T-cell (primary cell): ENCODE measurements at regions not wholly inside any gene's neighbourhood (a gene's known extent, or its start where the extent isn't known, plus 50 kb on each side); places are given as distances from the start of the nearest gene placed in this dataset.
"Not testable (repeated sequence)": the region's sequence is repeated elsewhere in the genome, so short reads cannot be mapped to it uniquely, and the experiment has no call there.

ENCODE experiments used
- ATAC-seq, 4 experiments: fragments of 200-7000 bp in 3 of 4; fragments of 150-1000 bp in 1 of 4; cut with Tn5 transposase; replicated peaks in 1 of 4; 1 replicate in 3 of 4; 2 replicates in 1 of 4; pipeline ENCODE4 v1.10.0; 2021; ENCODE audit warnings: moderate library complexity in 3 of 4, mild to moderate bottlenecking in 2 of 4, moderate number of reproducible peaks in 1 of 4
- CTCF ChIA-PET, 2 donors: fragments of 300-600 bp; sonication (Branson Sonifier 250); formaldehyde crosslinking; loops; one replicate each; lab custom pipeline; 2022; ENCODE audit warnings: antibody characterized with exemption in 2 of 2; lab: Charles Lee
- POLR2A ChIA-PET, 2 donors: fragments of 300-600 bp; sonication (Branson Sonifier 250); formaldehyde crosslinking; loops; one replicate each; lab custom pipeline; 2022; ENCODE audit warnings: antibody characterized with exemption in 2 of 2; lab: Charles Lee
- DNase-seq, 35 experiments: peaks; one replicate each; pipeline versions ENCODE4 v3.0.0 to v3.0.0-alpha.2; 2013 to 2023
- H3K27ac ChIP-seq: one replicate; pipeline ENCODE4 v1.5.1; 2013; ENCODE audit warnings: low read length
- H3K27me3 ChIP-seq, 2 experiments: replicated peaks in 1 of 2; 1 replicate in 1 of 2; 2 replicates in 1 of 2; pipeline versions ENCODE4 v1.6.1 to v1.7.0; 2013; ENCODE audit warnings: low read length in 1 of 2, mixed read lengths in 1 of 2; ENCODE audit not compliant: control insufficient read depth in 2 of 2, insufficient read depth in 2 of 2; ENCODE audit errors: extremely low read depth in 1 of 2
- H3K36me3 ChIP-seq, 2 donors: 1 replicate in 1 of 2; 2 replicates in 1 of 2; pipeline versions ENCODE4 v1.6.1 to v1.7.0; 2013; ENCODE audit warnings: low read length in 1 of 2; ENCODE audit not compliant: control insufficient read depth in 2 of 2, insufficient read depth in 1 of 2; ENCODE audit errors: extremely low read depth in 1 of 2
- H3K4me1 ChIP-seq, 2 experiments: 1 replicate in 1 of 2; 2 replicates in 1 of 2; pipeline versions ENCODE4 v1.6.1 to v1.7.0; 2013; ENCODE audit warnings: low read length in 2 of 2, mixed read lengths in 1 of 2; ENCODE audit not compliant: insufficient read depth in 2 of 2, control insufficient read depth in 1 of 2; ENCODE audit errors: extremely low read depth in 1 of 2
- H3K4me3 ChIP-seq, 2 donors: 1 replicate in 1 of 2; 2 replicates in 1 of 2; pipeline versions ENCODE4 v1.5.1 to v1.7.0; 2013; ENCODE audit warnings: mild to moderate bottlenecking in 2 of 2, low read length in 1 of 2, moderate library complexity in 1 of 2; ENCODE audit not compliant: control insufficient read depth in 1 of 2; ENCODE audit errors: extremely low read depth in 1 of 2
- H3K9me3 ChIP-seq: 2 replicates; pipeline ENCODE4 v1.7.0; 2013
- H3K27ac Mint-ChIP-seq, 2 donors: one replicate each; pipeline ENCODE4 v1.8.0; 2020 to 2021; ENCODE audit warnings: mild to moderate bottlenecking in 2 of 2, mixed read lengths in 2 of 2
- H3K27me3 Mint-ChIP-seq, 2 donors: one replicate each; pipeline ENCODE4 v1.8.0; 2021 to 2022; ENCODE audit warnings: mixed read lengths in 2 of 2
- H3K36me3 Mint-ChIP-seq: one replicate; pipeline ENCODE4 v1.8.0; 2021; ENCODE audit warnings: mixed read lengths
- H3K4me1 Mint-ChIP-seq, 3 donors: one replicate each; pipeline ENCODE4 v1.8.0; 2020 to 2022; ENCODE audit warnings: mixed read lengths in 3 of 3, mild to moderate bottlenecking in 1 of 3
- H3K4me3 Mint-ChIP-seq, 3 donors: one replicate each; pipeline ENCODE4 v1.8.0; 2020 to 2022; ENCODE audit warnings: mild to moderate bottlenecking in 3 of 3, mixed read lengths in 3 of 3, moderate library complexity in 3 of 3
- H3K9me3 Mint-ChIP-seq, 3 donors: one replicate each; pipeline ENCODE4 v1.8.0; 2020 to 2022; ENCODE audit warnings: mixed read lengths in 3 of 3
- WGBS: methylation state at CpG from one replicate; pipeline ENCODE4 v1.1.5; 2013; ENCODE audit warnings: missing lambda C conversion rate; ENCODE audit not compliant: insufficient coverage; 5-methylcytosine and 5-hydroxymethylcytosine counted together

DNA sequence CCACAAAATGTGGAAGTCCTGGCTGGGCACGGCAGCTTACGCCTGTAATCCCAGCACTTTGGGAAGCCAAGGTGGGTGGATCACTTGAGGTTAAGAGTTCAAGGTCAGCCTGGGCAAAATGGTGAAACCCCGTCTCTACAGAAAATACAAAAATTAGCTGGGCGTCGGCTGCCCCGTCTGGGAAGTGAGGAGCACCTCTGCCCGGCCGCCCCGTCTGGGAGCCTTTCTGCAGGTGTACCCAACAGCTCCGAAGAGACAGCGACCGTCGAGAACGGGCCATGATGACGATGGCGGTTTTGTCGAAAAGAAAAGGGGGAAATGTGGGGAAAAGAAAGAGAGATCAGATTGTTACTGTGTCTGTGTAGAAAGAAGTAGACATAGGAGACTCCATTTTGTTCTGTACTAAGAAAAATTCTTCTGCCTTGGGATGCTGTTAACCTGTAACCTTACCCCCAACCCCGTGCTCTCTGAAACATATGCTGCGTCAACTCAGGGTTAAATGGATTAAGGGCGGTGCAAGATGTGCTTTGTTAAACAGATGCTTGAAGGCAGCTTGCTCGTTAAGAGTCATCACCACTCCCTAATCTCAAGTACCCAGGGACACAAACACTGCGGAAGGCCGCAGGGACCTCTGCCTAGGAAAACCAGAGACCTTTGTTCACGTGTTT is 75.0 kb downstream of the HAPSTR1 start:
- H3K4me3 Mint-ChIP-seq, H3K36me3 ChIP-seq, H3K4me1 Mint-ChIP-seq, DNase-seq, H3K27me3 ChIP-seq, POLR2A ChIA-PET, H3K4me3 ChIP-seq, H3K9me3 ChIP-seq, H3K36me3 Mint-ChIP-seq, H3K9me3 Mint-ChIP-seq, H3K4me1 ChIP-seq, H3K27me3 Mint-ChIP-seq, H3K27ac ChIP-seq, ATAC-seq, H3K27ac Mint-ChIP-seq: not testable (repeated sequence)
- CTCF ChIA-PET: interaction anchor here in 1 of 2 donors (0.6 kb wide), 1 partner anchor 1444 kb away, joined by 4 read pairs; no protein-coding TSS in a partner anchor
- 89% methylated on average over 9 of the region's 24 CpGs for WGBS

DNA sequence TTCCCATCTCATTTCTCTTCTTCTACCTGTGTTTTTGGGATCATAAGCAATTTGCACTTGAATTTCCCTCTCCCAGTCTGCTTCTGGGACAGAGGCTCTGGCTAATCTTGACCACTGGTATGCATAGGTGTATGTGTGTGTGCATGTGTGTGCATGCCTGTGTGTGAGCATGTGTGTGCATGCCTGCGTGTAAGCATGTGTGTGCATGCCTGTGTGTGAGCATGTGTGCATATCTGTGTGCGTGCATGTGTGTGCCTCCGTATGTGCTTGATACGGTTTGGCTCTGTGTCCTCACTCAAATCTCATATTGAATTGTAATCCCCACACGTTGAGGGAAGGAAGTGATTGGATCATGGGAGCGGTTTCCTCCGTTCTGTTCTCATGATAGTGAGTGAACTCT is 77.7 kb downstream of the HAPSTR1 start:
- ATAC-seq (no peak), DNase-seq (no peak)
- no peak overlapping the region for H3K4me3 ChIP-seq
- Mint-ChIP-seq H3K27me3 (no peaks in the 10 kb centered on the region), H3K9me3 (peaks cover 0 to 4% (median 0%) of the 10 kb centered on the region in 3 donors), H3K4me1 (no peaks in the 10 kb centered on the region), H3K4me3 (no peak overlapping the region), H3K27ac (no peak overlapping the region), H3K36me3 (no peaks in the 10 kb centered on the region)
- no peak overlapping the region for H3K27ac ChIP-seq
- H3K27me3 ChIP-seq: peaks cover 0 to 8% of the 10 kb centered on the region in 2 experiments
- CTCF ChIA-PET: no interaction called here
- no CpG with 5 or more reads among the region's 7 CpGs for WGBS
- H3K36me3 ChIP-seq: no peaks in the 10 kb centered on the region
- POLR2A ChIA-PET: no interaction called here
- H3K9me3 ChIP-seq: no peaks in the 10 kb centered on the region
- H3K4me1 ChIP-seq: no peaks in the 10 kb centered on the region

DNA sequence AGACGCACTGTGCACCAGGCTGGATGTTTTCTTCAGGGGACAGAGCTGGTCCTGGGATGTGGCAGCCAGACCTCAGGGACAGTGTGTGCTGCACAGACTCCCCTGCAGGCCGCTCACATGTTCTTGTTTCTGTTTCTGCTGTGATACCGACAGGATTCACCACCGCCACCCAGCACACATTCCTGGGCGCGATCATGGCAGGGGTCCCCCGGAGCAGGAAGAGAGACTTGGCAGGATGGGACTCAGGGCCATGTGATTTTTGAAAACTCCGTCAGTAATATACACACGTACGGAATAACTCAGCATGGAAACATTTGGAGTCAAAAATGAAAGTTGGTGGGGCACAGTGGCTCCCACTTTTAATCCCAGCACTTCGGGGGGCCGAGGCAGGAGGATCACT is 79.0 kb downstream of the HAPSTR1 start:
- no peak overlapping the region for H3K4me3 ChIP-seq
- ChIA-PET POLR2A (no interaction called here), CTCF (no interaction called here)
- peaks cover 0 to 6% of the 10 kb centered on the region in 2 experiments for H3K27me3 ChIP-seq
- WGBS: 84% methylated on average over 10 of the region's 12 CpGs
- Mint-ChIP-seq H3K4me1 (no peaks in the 10 kb centered on the region), H3K36me3 (no peaks in the 10 kb centered on the region), H3K27ac (no peak overlapping the region), H3K4me3 (no peak overlapping the region), H3K9me3 (no peaks in the 10 kb centered on the region), H3K27me3 (no peaks in the 10 kb centered on the region)
- H3K4me1 ChIP-seq: no peaks in the 10 kb centered on the region
- no peak for ATAC-seq
- DNase-seq: no peak
- H3K9me3 ChIP-seq: no peaks in the 10 kb centered on the region
- no peaks in the 10 kb centered on the region for H3K36me3 ChIP-seq
- H3K27ac ChIP-seq: no peak overlapping the region

DNA sequence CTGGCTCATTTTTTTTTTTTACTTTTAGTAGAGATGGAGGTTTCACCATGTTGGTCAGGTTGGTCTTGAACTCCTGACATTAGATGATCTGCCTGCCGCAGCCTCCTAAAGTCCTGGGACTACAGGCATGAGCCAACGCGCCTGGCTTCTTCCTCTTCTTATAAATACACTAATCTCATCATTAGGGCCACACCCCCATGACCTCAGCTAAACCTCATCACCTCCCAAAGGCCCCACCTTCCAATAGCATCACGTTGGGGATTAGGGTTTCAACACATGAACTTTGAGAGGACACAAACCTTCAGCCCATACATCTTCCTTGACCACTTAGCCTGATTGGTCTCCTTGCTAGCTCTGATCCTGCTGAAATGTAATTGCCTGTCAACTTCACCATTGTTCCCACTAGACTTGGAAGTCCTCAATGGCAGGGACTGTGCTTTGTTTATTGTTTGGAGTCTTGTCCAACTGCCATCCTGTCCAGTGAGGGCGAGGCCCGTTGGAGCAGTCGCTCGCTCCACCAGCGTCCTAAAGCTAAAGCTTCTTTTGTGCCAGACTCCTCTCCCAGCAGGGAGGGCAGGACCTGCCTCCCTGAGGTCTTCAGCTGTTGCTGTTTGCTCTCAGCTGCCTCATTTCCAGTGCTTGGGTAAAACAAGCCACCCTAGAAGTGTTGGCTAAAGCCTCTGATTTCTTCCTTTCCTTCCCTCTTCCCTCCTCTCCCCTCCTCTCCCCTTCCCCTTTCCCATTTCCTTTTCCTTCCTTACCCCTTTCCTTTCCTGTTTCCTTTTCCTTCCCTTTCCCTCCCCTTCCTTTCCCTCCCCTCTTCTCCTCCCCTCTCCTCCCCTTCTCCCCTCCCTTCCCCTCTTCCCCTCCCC is 85.3 kb downstream of the HAPSTR1 start:
- ChIA-PET POLR2A (no interaction called here), CTCF (no interaction called here)
- Histone ChIP-seq H3K36me3 (no peaks in the 10 kb centered on the region), H3K27me3 (peaks cover 0 to 17% of the 10 kb centered on the region in 2 experiments), H3K4me1 (no peaks in the 10 kb centered on the region), H3K4me3 (no peak overlapping the region), H3K9me3 (no peaks in the 10 kb centered on the region), H3K27ac (no peak overlapping the region)
- 65% methylated on average over 8 of the region's 9 CpGs for WGBS
- ATAC-seq: no peak
- Mint-ChIP-seq H3K4me3 (no peak overlapping the region), H3K27ac (no peak overlapping the region), H3K36me3 (no peaks in the 10 kb centered on the region), H3K4me1 (no peaks in the 10 kb centered on the region), H3K27me3 (peaks cover 10 to 31% of the 10 kb centered on the region in 2 donors), H3K9me3 (peaks cover 0 to 4% (median 2%) of the 10 kb centered on the region in 3 donors)
- DNase-seq: no peak

DNA sequence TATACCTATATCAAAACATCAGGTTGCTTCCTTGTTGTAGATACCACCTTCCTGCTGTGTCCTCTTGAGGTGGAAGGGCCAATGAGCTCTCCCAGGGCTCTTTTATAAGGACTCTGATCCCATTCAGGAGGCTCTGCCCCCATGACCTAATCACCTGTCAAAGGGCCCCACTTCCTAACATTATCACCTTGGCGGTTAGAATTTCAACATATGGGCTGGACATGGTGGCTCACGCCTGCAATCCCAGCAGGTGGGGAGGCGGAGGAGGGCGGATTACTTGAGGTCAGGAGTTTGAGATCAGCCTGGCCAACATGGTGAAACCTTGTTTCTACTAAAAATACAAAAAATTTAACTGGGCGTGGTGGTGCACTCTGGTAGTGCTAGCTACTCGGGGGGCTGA is 86.4 kb downstream of the HAPSTR1 start:
- ATAC-seq: no peak
- H3K4me1 ChIP-seq: no peaks in the 10 kb centered on the region
- H3K4me3 Mint-ChIP-seq: no peak overlapping the region
- no peaks in the 10 kb centered on the region for H3K9me3 ChIP-seq
- H3K27me3 ChIP-seq: peaks cover 0 to 17% of the 10 kb centered on the region in 2 experiments
- ChIA-PET POLR2A (no interaction called here), CTCF (no interaction called here)
- DNase-seq: no peak
- no peaks in the 10 kb centered on the region for H3K36me3 ChIP-seq
- H3K27me3 Mint-ChIP-seq: peaks cover 10 to 31% of the 10 kb centered on the region in 2 donors
- H3K4me3 ChIP-seq: no peak overlapping the region
- 67% methylated on average over 1 of the region's 6 CpGs for WGBS
- H3K27ac Mint-ChIP-seq: no peak overlapping the region
- H3K9me3 Mint-ChIP-seq: peaks cover 0 to 4% (median 2%) of the 10 kb centered on the region in 3 donors
- no peaks in the 10 kb centered on the region for H3K36me3 Mint-ChIP-seq
- no peaks in the 10 kb centered on the region for H3K4me1 Mint-ChIP-seq
- H3K27ac ChIP-seq: no peak overlapping the region

DNA sequence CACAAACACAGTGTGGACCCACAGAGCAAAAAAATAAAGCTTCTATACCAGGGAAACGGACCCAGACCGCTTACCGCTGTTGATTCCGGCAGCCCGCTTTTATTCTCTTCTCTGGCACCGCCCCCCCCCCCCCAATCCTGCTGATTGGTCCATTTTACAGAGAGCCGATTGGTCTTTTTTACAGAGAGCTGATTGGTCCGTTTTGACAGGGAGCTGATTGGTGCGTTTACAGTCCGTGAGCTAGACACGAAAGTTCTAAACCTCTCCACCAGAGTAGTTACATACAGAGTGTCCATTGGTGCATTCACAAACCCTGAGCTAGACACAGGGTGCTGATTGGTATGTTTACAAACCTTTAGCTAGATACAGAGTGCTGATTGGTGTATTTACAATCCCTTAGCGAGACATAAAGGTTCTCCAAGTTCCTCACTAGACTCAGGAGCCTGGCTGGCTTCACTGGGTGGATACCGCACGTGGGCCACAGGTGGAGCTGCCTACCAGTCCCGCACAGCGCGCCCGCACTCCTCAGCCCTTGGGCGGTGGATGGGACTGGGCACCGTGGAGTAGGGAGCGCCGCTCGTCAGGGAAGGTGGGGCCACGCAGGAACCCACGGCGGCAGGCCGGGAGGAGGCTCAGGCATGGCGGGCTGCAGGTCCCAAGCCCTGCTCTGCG is 92.4 kb downstream of the HAPSTR1 start:
- Histone ChIP-seq H3K9me3 (no peaks in the 10 kb centered on the region), H3K36me3 (no peaks in the 10 kb centered on the region), H3K27ac (no peak overlapping the region), H3K4me1 (no peaks in the 10 kb centered on the region), H3K4me3 (no peak overlapping the region), H3K27me3 (peaks cover 0 to under 1% of the 10 kb centered on the region in 2 experiments)
- no peaks in the 10 kb centered on the region for H3K4me1 Mint-ChIP-seq
- peaks cover 0 to 3% (median 0%) of the 10 kb centered on the region in 3 donors for H3K9me3 Mint-ChIP-seq
- H3K4me3 Mint-ChIP-seq: no peak overlapping the region
- H3K27ac Mint-ChIP-seq: no peak overlapping the region
- WGBS: 88% methylated on average over 21 of the region's 29 CpGs
- ChIA-PET CTCF (no interaction called here), POLR2A (no interaction called here)
- no peak for ATAC-seq
- no peak for DNase-seq
- H3K27me3 Mint-ChIP-seq: peaks cover 5 to 16% of the 10 kb centered on the region in 2 donors
- H3K36me3 Mint-ChIP-seq: no peaks in the 10 kb centered on the region
